ENCODE measurements at regions not wholly inside any gene's neighbourhood (a gene's known extent, or its start where the extent isn't known, plus 50 kb on each side); places are given as distances from the start of the nearest gene placed in this dataset.
"Not testable (repeated sequence)": the region's sequence is repeated elsewhere in the genome, so short reads cannot be mapped to it uniquely, and the experiment has no call there.

GRCh38 chr9:100731557-100731956 lies 153.7 kb downstream of the CAVIN4 start:
- H3K9me3 ChIP-seq (ENCODE audit: control insufficient read depth in 2 of 2, low read length in 2 of 2): no peaks in the 10 kb centered on the region
- no peaks in the 10 kb centered on the region for H3K4me1 ChIP-seq (ENCODE audit: control insufficient read depth, insufficient read depth, low read length, poor library complexity, severe bottlenecking)
- H3K9me3 Mint-ChIP-seq: peaks cover 0 to 6% (median 5%) of the 10 kb centered on the region in 7 donors
- no peak overlapping the region for H3K27ac Mint-ChIP-seq
- H3K36me3 Mint-ChIP-seq: no peaks in the 10 kb centered on the region
- H3K27me3 ChIP-seq (ENCODE audit: control insufficient read depth, insufficient read depth, low read length): no peaks in the 10 kb centered on the region
- no peaks in the 10 kb centered on the region for H3K27me3 Mint-ChIP-seq
- no peak overlapping the region for H3K4me3 ChIP-seq (ENCODE audit: low read depth, low read length)
- no peak for ATAC-seq (ENCODE audit: low read depth in 2 of 2)
- no peaks in the 10 kb centered on the region for H3K36me3 ChIP-seq (ENCODE audit: control insufficient read depth, insufficient read depth, low read length)
- H3K4me3 Mint-ChIP-seq: no peak overlapping the region
- H3K4me1 Mint-ChIP-seq: no peaks in the 10 kb centered on the region
- H3K27ac ChIP-seq (ENCODE audit: insufficient read depth, low read length, poor library complexity, severe bottlenecking): no peak overlapping the region
- DNase-seq: no peak

- Mint-ChIP-seq H3K9me3 (peaks cover 4 to 18% (median 7%) of the 10 kb centered on the region in 7 donors), H3K27ac (no peak overlapping the region), H3K4me3 (no peak overlapping the region), H3K36me3 (no peaks in the 10 kb centered on the region), H3K27me3 (no peaks in the 10 kb centered on the region), H3K4me1 (no peaks in the 10 kb centered on the region)
- H3K9me3 ChIP-seq (ENCODE audit: control insufficient read depth in 2 of 2, low read length in 2 of 2): no peaks in the 10 kb centered on the region
- ATAC-seq (ENCODE audit: low read depth in 2 of 2) (no peak), DNase-seq (no peak)
- H3K36me3 ChIP-seq (ENCODE audit: control insufficient read depth, insufficient read depth, low read length): no peaks in the 10 kb centered on the region
- H3K27me3 ChIP-seq (ENCODE audit: control insufficient read depth, insufficient read depth, low read length): no peaks in the 10 kb centered on the region
- H3K4me3 ChIP-seq (ENCODE audit: low read depth, low read length): no peak overlapping the region
- H3K4me1 ChIP-seq (ENCODE audit: control insufficient read depth, insufficient read depth, low read length, poor library complexity, severe bottlenecking): no peaks in the 10 kb centered on the region
- H3K27ac ChIP-seq (ENCODE audit: insufficient read depth, low read length, poor library complexity, severe bottlenecking): no peak overlapping the region
Measured at GRCh38 chr9:100739208-100739607, 161.3 kb downstream of the CAVIN4 start.

GRCh38 chr9:100739666-100740065 lies 161.8 kb downstream of the CAVIN4 start:
- peaks cover 4 to 18% (median 7%) of the 10 kb centered on the region in 7 donors for H3K9me3 Mint-ChIP-seq

GRCh38 chr9:100748930-100749329 lies 171.1 kb downstream of the CAVIN4 start:
- DNase-seq; H3K4me1 Mint-ChIP-seq; H3K27me3 Mint-ChIP-seq; H3K27ac ChIP-seq (ENCODE audit: insufficient read depth, low read length, poor library complexity, severe bottlenecking); H3K4me1 ChIP-seq (ENCODE audit: control insufficient read depth, insufficient read depth, low read length, poor library complexity, severe bottlenecking); ATAC-seq (ENCODE audit: low read depth in 2 of 2); H3K27me3 ChIP-seq (ENCODE audit: control insufficient read depth, insufficient read depth, low read length); H3K36me3 ChIP-seq (ENCODE audit: control insufficient read depth, insufficient read depth, low read length); H3K4me3 Mint-ChIP-seq; H3K9me3 ChIP-seq (ENCODE audit: control insufficient read depth in 2 of 2, low read length in 2 of 2); H3K27ac Mint-ChIP-seq; H3K4me3 ChIP-seq (ENCODE audit: low read depth, low read length); H3K36me3 Mint-ChIP-seq: not testable (repeated sequence)
- peaks cover 0 to 19% (median 5%) of the 10 kb centered on the region in 7 donors for H3K9me3 Mint-ChIP-seq

More at GRCh38 chr9:100739666-100740065, 161.8 kb downstream of the CAVIN4 start:
- no peaks in the 10 kb centered on the region for H3K27me3 Mint-ChIP-seq
- ATAC-seq (ENCODE audit: low read depth in 2 of 2): no peak
- Histone ChIP-seq H3K9me3 (ENCODE audit: control insufficient read depth in 2 of 2, low read length in 2 of 2) (no peaks in the 10 kb centered on the region), H3K4me1 (ENCODE audit: control insufficient read depth, insufficient read depth, low read length, poor library complexity, severe bottlenecking) (no peaks in the 10 kb centered on the region), H3K27ac (ENCODE audit: insufficient read depth, low read length, poor library complexity, severe bottlenecking) (no peak overlapping the region), H3K4me3 (ENCODE audit: low read depth, low read length) (no peak overlapping the region), H3K27me3 (ENCODE audit: control insufficient read depth, insufficient read depth, low read length) (no peaks in the 10 kb centered on the region), H3K36me3 (ENCODE audit: control insufficient read depth, insufficient read depth, low read length) (no peaks in the 10 kb centered on the region)
- no peak overlapping the region for H3K4me3 Mint-ChIP-seq
- no peaks in the 10 kb centered on the region for H3K4me1 Mint-ChIP-seq
- H3K36me3 Mint-ChIP-seq: no peaks in the 10 kb centered on the region
- DNase-seq: no peak
- no peak overlapping the region for H3K27ac Mint-ChIP-seq

- Histone ChIP-seq H3K36me3 (ENCODE audit: control insufficient read depth, insufficient read depth, low read length) (no peaks in the 10 kb centered on the region), H3K27ac (ENCODE audit: insufficient read depth, low read length, poor library complexity, severe bottlenecking) (no peak overlapping the region), H3K4me3 (ENCODE audit: low read depth, low read length) (no peak overlapping the region), H3K4me1 (ENCODE audit: control insufficient read depth, insufficient read depth, low read length, poor library complexity, severe bottlenecking) (no peaks in the 10 kb centered on the region), H3K9me3 (ENCODE audit: control insufficient read depth in 2 of 2, low read length in 2 of 2) (no peaks in the 10 kb centered on the region), H3K27me3 (ENCODE audit: control insufficient read depth, insufficient read depth, low read length) (no peaks in the 10 kb centered on the region)
- Mint-ChIP-seq H3K36me3 (no peaks in the 10 kb centered on the region), H3K4me3 (no peak overlapping the region), H3K4me1 (no peaks in the 10 kb centered on the region), H3K27ac (no peak overlapping the region), H3K27me3 (no peaks in the 10 kb centered on the region), H3K9me3 (peaks cover 0 to 9% (median 5%) of the 10 kb centered on the region in 7 donors)
- DNase-seq (no peak), ATAC-seq (ENCODE audit: low read depth in 2 of 2) (no peak)
Measured at GRCh38 chr9:100756217-100756616, 178.3 kb downstream of the CAVIN4 start.

- H3K36me3 ChIP-seq (ENCODE audit: control insufficient read depth, insufficient read depth, low read length): no peaks in the 10 kb centered on the region
- no peak overlapping the region for H3K27ac ChIP-seq (ENCODE audit: insufficient read depth, low read length, poor library complexity, severe bottlenecking)
- H3K4me1 ChIP-seq (ENCODE audit: control insufficient read depth, insufficient read depth, low read length, poor library complexity, severe bottlenecking): no peaks in the 10 kb centered on the region
- Mint-ChIP-seq H3K4me3 (no peak overlapping the region), H3K36me3 (no peaks in the 10 kb centered on the region), H3K4me1 (no peaks in the 10 kb centered on the region), H3K27me3 (no peaks in the 10 kb centered on the region), H3K9me3 (peaks cover 0 to 7% (median 2%) of the 10 kb centered on the region in 7 donors), H3K27ac (no peak overlapping the region)
- DNase-seq (no peak), ATAC-seq (ENCODE audit: low read depth in 2 of 2) (no peak)
- no peaks in the 10 kb centered on the region for H3K9me3 ChIP-seq (ENCODE audit: control insufficient read depth in 2 of 2, low read length in 2 of 2)
- H3K4me3 ChIP-seq (ENCODE audit: low read depth, low read length): no peak overlapping the region
- H3K27me3 ChIP-seq (ENCODE audit: control insufficient read depth, insufficient read depth, low read length): no peaks in the 10 kb centered on the region
Measured at GRCh38 chr9:100759215-100759614, 181.3 kb downstream of the CAVIN4 start.

- Mint-ChIP-seq H3K27me3 (no peaks in the 10 kb centered on the region), H3K4me3 (no peak overlapping the region), H3K27ac (no peak overlapping the region), H3K4me1 (no peaks in the 10 kb centered on the region), H3K9me3 (peaks cover 0 to 3% (median 0%) of the 10 kb centered on the region in 7 donors), H3K36me3 (no peaks in the 10 kb centered on the region)
- Histone ChIP-seq H3K27me3 (ENCODE audit: control insufficient read depth, insufficient read depth, low read length) (no peaks in the 10 kb centered on the region), H3K9me3 (ENCODE audit: control insufficient read depth in 2 of 2, low read length in 2 of 2) (no peaks in the 10 kb centered on the region), H3K27ac (ENCODE audit: insufficient read depth, low read length, poor library complexity, severe bottlenecking) (no peak overlapping the region), H3K4me1 (ENCODE audit: control insufficient read depth, insufficient read depth, low read length, poor library complexity, severe bottlenecking) (no peaks in the 10 kb centered on the region), H3K36me3 (ENCODE audit: control insufficient read depth, insufficient read depth, low read length) (no peaks in the 10 kb centered on the region), H3K4me3 (ENCODE audit: low read depth, low read length) (no peak overlapping the region)
- no peak for ATAC-seq (ENCODE audit: low read depth in 2 of 2)
- DNase-seq: no peak
Measured at GRCh38 chr9:100761276-100761802, 183.5 kb downstream of the CAVIN4 start.

- no peaks in the 10 kb centered on the region for H3K27me3 Mint-ChIP-seq
Measured at GRCh38 chr9:100774326-100774725, 196.4 kb downstream of the CAVIN4 start.

More at GRCh38 chr9:100774326-100774725, 196.4 kb downstream of the CAVIN4 start:
- DNase-seq (no peak), ATAC-seq (ENCODE audit: low read depth in 2 of 2) (no peak)
- Mint-ChIP-seq H3K27ac (no peak overlapping the region), H3K4me1 (no peaks in the 10 kb centered on the region), H3K36me3 (no peaks in the 10 kb centered on the region), H3K4me3 (no peak overlapping the region), H3K9me3 (peaks cover 0 to 5% (median 0%) of the 10 kb centered on the region in 7 donors)
- Histone ChIP-seq H3K27me3 (ENCODE audit: control insufficient read depth, insufficient read depth, low read length) (no peaks in the 10 kb centered on the region), H3K27ac (ENCODE audit: insufficient read depth, low read length, poor library complexity, severe bottlenecking) (no peak overlapping the region), H3K4me3 (ENCODE audit: low read depth, low read length) (no peak overlapping the region), H3K9me3 (ENCODE audit: control insufficient read depth in 2 of 2, low read length in 2 of 2) (no peaks in the 10 kb centered on the region), H3K36me3 (ENCODE audit: control insufficient read depth, insufficient read depth, low read length) (no peaks in the 10 kb centered on the region), H3K4me1 (ENCODE audit: control insufficient read depth, insufficient read depth, low read length, poor library complexity, severe bottlenecking) (no peaks in the 10 kb centered on the region)
